Esophagus squamous epithelium (tissue), 4 donors: ENCODE measurements at regions not wholly inside any gene's neighbourhood (a gene's known extent, or its start where the extent isn't known, plus 50 kb on each side); places are given as distances from the start of the nearest gene placed in this dataset.

Experiments
- CTCF ChIP-seq, 6 experiments: fragments of 450-650 bp in 4 of 6; fragments of 200-600 bp in 2 of 6; sonication (generic) in 2 of 6; IDR thresholded peaks; one replicate each; pipeline ENCODE4 v1.5.1; 2016 to 2019; ENCODE audit warnings: antibody characterized with exemption in 6 of 6, mild to moderate bottlenecking in 4 of 6, moderate library complexity in 4 of 6
- POLR2A ChIP-seq, 4 donors: fragments of 450-650 bp; IDR thresholded peaks; one replicate each; pipeline ENCODE4 v1.6.1; 2017; ENCODE audit warnings: antibody characterized with exemption in 4 of 4, mild to moderate bottlenecking in 4 of 4, moderate library complexity in 3 of 4

- no peak for TF ChIP-seq CTCF (IDR thresholded peaks at IDR 0.05)
- TF ChIP-seq POLR2A (IDR thresholded peaks at IDR 0.05): no peak
Observed at GRCh38 chr1:163766257-163766918, 444.6 kb downstream of the NUF2 start.
